HepG2 (cell line): ENCODE measurements at regions not wholly inside any gene's neighbourhood (a gene's known extent, or its start where the extent isn't known, plus 50 kb on each side); places are given as distances from the start of the nearest gene placed in this dataset.

Source experiments
- CCAR2 ChIP-seq: fragments of 200-400 bp; formaldehyde crosslinking; optimal IDR thresholded peaks from 2 replicates; pipeline ENCODE3; 2018; ENCODE audit warnings: low read depth, mild to moderate bottlenecking, low read length, moderate library complexity
- CHCHD3 ChIP-seq: sonication (generic); formaldehyde crosslinking; IDR thresholded peaks from 2 replicates; pipeline ENCODE4 v1.8.0; 2022; ENCODE audit warnings: mild to moderate bottlenecking, missing genetic modification reagents, moderate library complexity
- EED ChIP-seq: sonication (generic); formaldehyde crosslinking; IDR thresholded peaks from 2 replicates; pipeline ENCODE4 v1.5.0; 2020; ENCODE audit warnings: mild to moderate bottlenecking, missing genetic modification reagents
- EHMT2 ChIP-seq: fragments of 200-600 bp; sonication (generic); IDR thresholded peaks from 2 replicates; pipeline ENCODE4 v1.7.0; 2017; ENCODE audit warnings: antibody characterized with exemption, low read depth, low read length, borderline replicate concordance
- IKZF4 ChIP-seq: sonication (generic); formaldehyde crosslinking; IDR thresholded peaks from 2 replicates; pipeline ENCODE4 v1.5.1; 2020; ENCODE audit warnings: borderline replicate concordance, mild to moderate bottlenecking, low read depth, missing genetic modification reagents; ENCODE audit errors: not compliant biosample characterization
- KLF15 ChIP-seq: sonication (generic); formaldehyde crosslinking; IDR thresholded peaks from 2 replicates; pipeline ENCODE4 v1.8.1; 2023; ENCODE audit warnings: borderline replicate concordance, mild to moderate bottlenecking, inconsistent platforms, missing genetic modification reagents, mixed read lengths
- KMT2B ChIP-seq: IDR thresholded peaks from 2 replicates; pipeline ENCODE4 v1.6.1; 2016; ENCODE audit warnings: missing genetic modification reagents, missing compliant biosample characterization
- MAF1 ChIP-seq: sonication (generic); formaldehyde crosslinking; IDR thresholded peaks from 2 replicates; pipeline ENCODE4 v1.5.0; 2020; ENCODE audit warnings: missing genetic modification reagents, borderline replicate concordance
- MEIS1 ChIP-seq: sonication (generic); formaldehyde crosslinking; IDR thresholded peaks from 2 replicates; pipeline ENCODE4 v1.9.0; 2021; ENCODE audit warnings: mild to moderate bottlenecking, missing genetic modification reagents, moderate library complexity, borderline replicate concordance
- NFE2L2 ChIP-seq: fragments of 150-350 bp; IDR thresholded peaks from 2 replicates; pipeline ENCODE4 v1.6.1; 2014; ENCODE audit warnings: low read length
- PITX1 ChIP-seq: sonication (generic); formaldehyde crosslinking; IDR thresholded peaks from 2 replicates; pipeline ENCODE4 v1.5.1; 2020; ENCODE audit warnings: mild to moderate bottlenecking, missing genetic modification reagents
- PTBP1 ChIP-seq: fragments of 200-400 bp; formaldehyde crosslinking; IDR thresholded peaks from 2 replicates; pipeline ENCODE4 v1.6.1; 2018; ENCODE audit warnings: low read length, low read depth; ENCODE audit not compliant: poor library complexity, severe bottlenecking
- TAF15 ChIP-seq: fragments of 200-400 bp; formaldehyde crosslinking; IDR thresholded peaks from one replicate; pipeline ENCODE4 v1.6.1; 2018; ENCODE audit warnings: mild to moderate bottlenecking, low read depth, low read length; ENCODE audit not compliant: poor library complexity, severe bottlenecking
- ZBTB4 ChIP-seq: sonication (generic); formaldehyde crosslinking; IDR thresholded peaks from 2 replicates; pipeline ENCODE4 v1.4.0; 2020; ENCODE audit warnings: missing genetic modification reagents, mild to moderate bottlenecking, borderline replicate concordance
- ZBTB42 ChIP-seq: sonication (generic); formaldehyde crosslinking; IDR thresholded peaks from 2 replicates; pipeline ENCODE4 v1.5.0; 2020; ENCODE audit warnings: mild to moderate bottlenecking, missing genetic modification reagents
- ZFP36L2 ChIP-seq: sonication (generic); formaldehyde crosslinking; IDR thresholded peaks from 2 replicates; pipeline ENCODE4 v1.4.0; 2020; ENCODE audit warnings: missing genetic modification reagents
- ZNF232 ChIP-seq: sonication (generic); formaldehyde crosslinking; IDR thresholded peaks from 2 replicates; pipeline ENCODE4 v1.4.0; 2020; ENCODE audit warnings: missing genetic modification reagents, borderline replicate concordance
- ZNF326 ChIP-seq: sonication (generic); formaldehyde crosslinking; IDR thresholded peaks from 2 replicates; pipeline ENCODE4 v1.4.0; 2020; ENCODE audit warnings: missing genetic modification reagents, borderline replicate concordance
- ZNF329 ChIP-seq: sonication (generic); formaldehyde crosslinking; IDR thresholded peaks from 2 replicates; pipeline ENCODE4 v1.9.0; 2021; ENCODE audit warnings: low read depth, mild to moderate bottlenecking, missing genetic modification reagents
- ZNF331 ChIP-seq: sonication (generic); formaldehyde crosslinking; IDR thresholded peaks from 2 replicates; pipeline ENCODE4 v1.4.0; 2020; ENCODE audit warnings: missing genetic modification reagents
- ZNF550 ChIP-seq: sonication (generic); formaldehyde crosslinking; IDR thresholded peaks from 2 replicates; pipeline ENCODE4 v1.4.0; 2020; ENCODE audit warnings: mild to moderate bottlenecking, missing genetic modification reagents, borderline replicate concordance
- ZNF674 ChIP-seq: sonication (generic); formaldehyde crosslinking; IDR thresholded peaks from 2 replicates; pipeline ENCODE4 v1.5.0; 2020; ENCODE audit warnings: low read depth, mild to moderate bottlenecking, missing genetic modification reagents
- ZNF7 ChIP-seq: IDR thresholded peaks from 2 replicates; pipeline ENCODE4 v1.6.1; 2016; ENCODE audit warnings: missing biosample characterization, missing genetic modification reagents
- ZNF703 ChIP-seq: sonication (generic); formaldehyde crosslinking; IDR thresholded peaks from 2 replicates; pipeline ENCODE4 v1.5.1; 2020; ENCODE audit warnings: missing genetic modification reagents, mild to moderate bottlenecking, moderate library complexity, borderline replicate concordance
- TF ChIP-seq, protein P1 (sequence below): sonication (generic); formaldehyde crosslinking; IDR thresholded peaks from 2 replicates; pipeline ENCODE4 v1.4.0; 2020; ENCODE audit warnings: low read depth, mild to moderate bottlenecking, missing genetic modification reagents
- TF ChIP-seq, protein P2 (sequence below): sonication (generic); formaldehyde crosslinking; IDR thresholded peaks from 2 replicates; pipeline ENCODE4 v1.5.0; 2020; ENCODE audit warnings: missing genetic modification reagents

GRCh38 chr15:93341164-93341563, 252.2 kb upstream of the RGMA start (continued):
- no peak for TF ChIP-seq ZNF326 (CRISPR knock-in tag)
- no peak for TF ChIP-seq ZNF550 (CRISPR knock-in tag)
- TF ChIP-seq ZNF674 = no peak
- TF ChIP-seq PITX1 = peak; percentile 64; the same call in 1 of the 2 replicates
- no peak for TF ChIP-seq NFE2L2
- TF ChIP-seq ZNF7 (CRISPR knock-in tag) = no peak
- no peak for TF ChIP-seq ZBTB4 (CRISPR knock-in tag)
- no peak for TF ChIP-seq PTBP1
- TF ChIP-seq ZBTB42 (CRISPR knock-in tag) = no peak
- TF ChIP-seq CHCHD3 (CRISPR knock-in tag) = no peak
- no peak for TF ChIP-seq ZNF232 (CRISPR knock-in tag)
- no peak for TF ChIP-seq EHMT2
- no peak for TF ChIP-seq ZNF703 (CRISPR knock-in tag)
- peak; percentile 62; the same call in 1 of the 2 replicates for TF ChIP-seq ZNF331 (CRISPR knock-in tag)
- no peak for TF ChIP-seq MEIS1 (CRISPR knock-in tag)
- no peak for TF ChIP-seq KLF15 (CRISPR knock-in tag)
- TF ChIP-seq CCAR2 = no peak
- no peak for TF ChIP-seq EED (CRISPR knock-in tag)
- no peak for TF ChIP-seq ZNF329
- no peak for TF ChIP-seq ZFP36L2 (CRISPR knock-in tag)
- TF ChIP-seq, protein P1, sequence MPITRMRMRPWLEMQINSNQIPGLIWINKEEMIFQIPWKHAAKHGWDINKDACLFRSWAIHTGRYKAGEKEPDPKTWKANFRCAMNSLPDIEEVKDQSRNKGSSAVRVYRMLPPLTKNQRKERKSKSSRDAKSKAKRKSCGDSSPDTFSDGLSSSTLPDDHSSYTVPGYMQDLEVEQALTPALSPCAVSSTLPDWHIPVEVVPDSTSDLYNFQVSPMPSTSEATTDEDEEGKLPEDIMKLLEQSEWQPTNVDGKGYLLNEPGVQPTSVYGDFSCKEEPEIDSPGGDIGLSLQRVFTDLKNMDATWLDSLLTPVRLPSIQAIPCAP = no peak
- no peak for TF ChIP-seq MAF1
- TF ChIP-seq KMT2B (CRISPR knock-in tag) = no peak
- TF ChIP-seq IKZF4 = no peak
- TF ChIP-seq, protein P2, sequence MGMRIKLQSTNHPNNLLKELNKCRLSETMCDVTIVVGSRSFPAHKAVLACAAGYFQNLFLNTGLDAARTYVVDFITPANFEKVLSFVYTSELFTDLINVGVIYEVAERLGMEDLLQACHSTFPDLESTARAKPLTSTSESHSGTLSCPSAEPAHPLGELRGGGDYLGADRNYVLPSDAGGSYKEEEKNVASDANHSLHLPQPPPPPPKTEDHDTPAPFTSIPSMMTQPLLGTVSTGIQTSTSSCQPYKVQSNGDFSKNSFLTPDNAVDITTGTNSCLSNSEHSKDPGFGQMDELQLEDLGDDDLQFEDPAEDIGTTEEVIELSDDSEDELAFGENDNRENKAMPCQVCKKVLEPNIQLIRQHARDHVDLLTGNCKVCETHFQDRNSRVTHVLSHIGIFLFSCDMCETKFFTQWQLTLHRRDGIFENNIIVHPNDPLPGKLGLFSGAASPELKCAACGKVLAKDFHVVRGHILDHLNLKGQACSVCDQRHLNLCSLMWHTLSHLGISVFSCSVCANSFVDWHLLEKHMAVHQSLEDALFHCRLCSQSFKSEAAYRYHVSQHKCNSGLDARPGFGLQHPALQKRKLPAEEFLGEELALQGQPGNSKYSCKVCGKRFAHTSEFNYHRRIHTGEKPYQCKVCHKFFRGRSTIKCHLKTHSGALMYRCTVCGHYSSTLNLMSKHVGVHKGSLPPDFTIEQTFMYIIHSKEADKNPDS (CRISPR knock-in tag) = no peak
- TF ChIP-seq TAF15 = no peak
